ENCODE measurements at regions not wholly inside any gene's neighbourhood (a gene's known extent, or its start where the extent isn't known, plus 50 kb on each side); places are given as distances from the start of the nearest gene placed in this dataset.

GRCh38 chr6:165791876-165792437 lies 128.9 kb upstream of the PDE10A start:
- no peak for TF ChIP-seq EZH2phosphoT487 (IDR thresholded peaks at IDR 0.05; ENCODE audit: unreplicated experiment)
- TF ChIP-seq EZH2 (IDR thresholded peaks at IDR 0.05; ENCODE audit: low read depth, unreplicated experiment) = no peak
- TF ChIP-seq REST (IDR thresholded peaks at IDR 0.05; ENCODE audit: unreplicated experiment) = no peak
- TF ChIP-seq POLR2AphosphoS5 (IDR thresholded peaks at IDR 0.05; ENCODE audit: low read depth) = no peak
- no peak for TF ChIP-seq ZNF331 (CRISPR knock-in tag; IDR thresholded peaks at IDR 0.05; ENCODE audit: low read depth)
- no peak for TF ChIP-seq CTCF (conservative IDR thresholded peaks at IDR 0.05; ENCODE audit: low read depth in 2 of 2)

All from GM23338 (cell line).